ENCODE measurements at regions not wholly inside any gene's neighbourhood (a gene's known extent, or its start where the extent isn't known, plus 50 kb on each side); places are given as distances from the start of the nearest gene placed in this dataset.

DNA sequence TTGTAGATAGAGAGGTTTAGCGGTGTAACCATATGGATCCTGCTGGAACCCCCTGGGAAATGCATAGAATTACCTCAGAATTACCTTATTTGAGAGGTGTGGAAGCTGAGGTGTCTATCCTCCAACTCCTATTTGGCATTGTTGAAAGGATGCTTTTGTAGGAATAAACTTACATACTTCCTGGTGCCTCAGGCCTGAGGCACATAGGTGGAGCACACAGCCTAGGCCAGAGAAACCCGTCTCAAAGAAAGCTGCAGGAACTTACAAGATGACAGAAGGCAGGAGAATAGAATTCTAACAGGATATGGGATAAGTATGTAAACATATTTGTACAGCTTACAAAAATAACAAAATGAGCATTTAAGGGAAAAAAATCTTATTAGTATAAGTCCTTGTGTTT is 1507.2 kb upstream of the ZEB2 start:
- ChIA-PET POLR2A (no interaction called here), CTCF (no interaction called here)
- DNase-seq (no peak), ATAC-seq (ENCODE audit: low read depth) (no peak)
- no peak overlapping the region for H3K27ac Mint-ChIP-seq
- TF ChIP-seq, protein P1, sequence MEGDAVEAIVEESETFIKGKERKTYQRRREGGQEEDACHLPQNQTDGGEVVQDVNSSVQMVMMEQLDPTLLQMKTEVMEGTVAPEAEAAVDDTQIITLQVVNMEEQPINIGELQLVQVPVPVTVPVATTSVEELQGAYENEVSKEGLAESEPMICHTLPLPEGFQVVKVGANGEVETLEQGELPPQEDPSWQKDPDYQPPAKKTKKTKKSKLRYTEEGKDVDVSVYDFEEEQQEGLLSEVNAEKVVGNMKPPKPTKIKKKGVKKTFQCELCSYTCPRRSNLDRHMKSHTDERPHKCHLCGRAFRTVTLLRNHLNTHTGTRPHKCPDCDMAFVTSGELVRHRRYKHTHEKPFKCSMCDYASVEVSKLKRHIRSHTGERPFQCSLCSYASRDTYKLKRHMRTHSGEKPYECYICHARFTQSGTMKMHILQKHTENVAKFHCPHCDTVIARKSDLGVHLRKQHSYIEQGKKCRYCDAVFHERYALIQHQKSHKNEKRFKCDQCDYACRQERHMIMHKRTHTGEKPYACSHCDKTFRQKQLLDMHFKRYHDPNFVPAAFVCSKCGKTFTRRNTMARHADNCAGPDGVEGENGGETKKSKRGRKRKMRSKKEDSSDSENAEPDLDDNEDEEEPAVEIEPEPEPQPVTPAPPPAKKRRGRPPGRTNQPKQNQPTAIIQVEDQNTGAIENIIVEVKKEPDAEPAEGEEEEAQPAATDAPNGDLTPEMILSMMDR (IDR thresholded peaks at IDR 0.05), result no peak
- no peaks in the 10 kb centered on the region for H3K27me3 Mint-ChIP-seq
- H3K4me3 Mint-ChIP-seq, result no peak overlapping the region
- intact Hi-C loops (cut with micrococcal nuclease), result no loop called here
- no peaks in the 10 kb centered on the region for H3K9me3 Mint-ChIP-seq
- no peaks in the 10 kb centered on the region for H3K36me3 Mint-ChIP-seq (ENCODE audit: low read depth)
- H3K4me1 Mint-ChIP-seq, result no peaks in the 10 kb centered on the region

GRCh38 chr2:146025519-146025918 is 1505.6 kb upstream of the ZEB2 start:
- intact Hi-C loops (cut with micrococcal nuclease), result no loop called here
- Mint-ChIP-seq H3K9me3 (no peaks in the 10 kb centered on the region), H3K27ac (no peak overlapping the region), H3K4me3 (no peak overlapping the region), H3K36me3 (ENCODE audit: low read depth) (no peaks in the 10 kb centered on the region), H3K4me1 (no peaks in the 10 kb centered on the region), H3K27me3 (no peaks in the 10 kb centered on the region)
- CTCF ChIA-PET, result no interaction called here
- POLR2A ChIA-PET, result no interaction called here
- DNase-seq, result no peak
- TF ChIP-seq, protein P1 (IDR thresholded peaks at IDR 0.05), result no peak
- ATAC-seq (ENCODE audit: low read depth), result no peak

GRCh38 chr2:146024212-146024743 is 1504.4 kb upstream of the ZEB2 start:
- no peaks in the 10 kb centered on the region for H3K36me3 Mint-ChIP-seq (ENCODE audit: low read depth)
- H3K27ac Mint-ChIP-seq, result no peak overlapping the region
- no peak for ATAC-seq (ENCODE audit: low read depth)
- no peak overlapping the region for H3K4me3 Mint-ChIP-seq
- CTCF ChIA-PET, result no interaction called here
- intact Hi-C loops (cut with micrococcal nuclease), result no loop called here
- POLR2A ChIA-PET, result no interaction called here
- no peak for DNase-seq
- H3K27me3 Mint-ChIP-seq, result no peaks in the 10 kb centered on the region
- TF ChIP-seq, protein P1 (IDR thresholded peaks at IDR 0.05), result no peak
- no peaks in the 10 kb centered on the region for H3K9me3 Mint-ChIP-seq
- H3K4me1 Mint-ChIP-seq, result no peaks in the 10 kb centered on the region

DNA sequence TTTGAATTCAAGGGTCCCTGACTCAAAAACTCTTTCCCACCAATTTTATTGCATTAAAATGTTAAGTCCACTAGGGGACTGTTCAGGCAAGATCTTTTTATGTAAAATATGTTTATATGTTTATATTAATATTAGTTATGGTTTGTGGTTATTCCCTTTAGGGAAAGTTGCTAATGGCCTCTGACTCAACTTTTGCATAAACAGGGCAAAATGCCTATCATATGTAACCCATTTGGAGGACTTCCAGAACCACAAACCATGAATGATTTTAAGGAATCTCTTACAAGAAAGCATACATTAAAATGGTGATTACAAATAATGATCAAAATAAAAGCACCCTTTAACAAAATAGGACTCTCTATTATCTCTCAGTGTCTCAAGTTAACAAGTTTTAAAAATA is 1484.5 kb upstream of the ZEB2 start:
- Mint-ChIP-seq H3K36me3 (ENCODE audit: low read depth) (no peaks in the 10 kb centered on the region), H3K9me3 (no peaks in the 10 kb centered on the region), H3K4me3 (no peak overlapping the region), H3K27ac (no peak overlapping the region), H3K27me3 (no peaks in the 10 kb centered on the region), H3K4me1 (no peaks in the 10 kb centered on the region)
- intact Hi-C loops (cut with micrococcal nuclease), result no loop called here
- no peak for ATAC-seq (ENCODE audit: low read depth)
- ChIA-PET CTCF (no interaction called here), POLR2A (no interaction called here)
- TF ChIP-seq, protein P1 (IDR thresholded peaks at IDR 0.05), result no peak
- no peak for DNase-seq

DNA sequence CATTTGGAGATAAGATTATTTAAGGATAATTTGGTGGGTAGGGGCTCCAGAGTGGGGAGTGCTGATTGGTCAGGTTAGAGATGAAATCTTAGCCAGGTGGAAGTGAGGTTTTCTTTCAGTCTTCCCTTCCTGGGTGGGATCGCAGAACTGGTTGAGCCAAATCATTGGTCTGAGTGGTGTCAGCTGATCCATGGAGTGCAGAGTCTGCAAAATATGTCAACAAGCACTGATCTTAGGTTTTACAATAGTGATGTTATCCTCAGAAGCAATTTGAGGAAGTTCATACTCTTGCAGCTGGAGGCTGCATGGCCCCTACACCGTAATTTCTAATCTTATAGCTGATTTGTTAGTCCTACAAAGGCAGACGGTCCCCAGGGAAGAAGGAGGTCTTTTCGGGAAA is 1483.4 kb upstream of the ZEB2 start:
- POLR2A ChIA-PET, result no interaction called here
- TF ChIP-seq, protein P1 (IDR thresholded peaks at IDR 0.05), result no peak
- Mint-ChIP-seq H3K27me3 (no peaks in the 10 kb centered on the region), H3K9me3 (no peaks in the 10 kb centered on the region), H3K27ac (no peak overlapping the region), H3K4me3 (no peak overlapping the region), H3K36me3 (ENCODE audit: low read depth) (no peaks in the 10 kb centered on the region), H3K4me1 (no peaks in the 10 kb centered on the region)
- ATAC-seq (ENCODE audit: low read depth) (no peak), DNase-seq (no peak)
- intact Hi-C loops (cut with micrococcal nuclease), result no loop called here
- CTCF ChIA-PET, result no interaction called here
